Gastrocnemius medialis (tissue), 4 donors: ENCODE measurements at regions not wholly inside any gene's neighbourhood (a gene's known extent, or its start where the extent isn't known, plus 50 kb on each side); places are given as distances from the start of the nearest gene placed in this dataset.

Experiments
- ATAC-seq, 2 donors: fragments of 150-250 bp; one replicate each; pipeline ENCODE4 v1.9.1; 2016
- DNase-seq, 2 donors: peaks; one replicate each; pipeline ENCODE4 v3.0.0-alpha.2; 2019
- H3K27ac ChIP-seq, 4 donors: fragments of 200-600 bp; sonication (generic); 1 replicate in 1 of 4; 2 replicates in 3 of 4; pipeline ENCODE4 v1.5.1; 2016 to 2018; ENCODE audit warnings: mild to moderate bottlenecking in 2 of 4, moderate library complexity in 1 of 4
- H3K27me3 ChIP-seq, 3 donors: fragments of 200-600 bp; sonication (generic) in 2 of 3; 1 replicate in 1 of 3; 2 replicates in 2 of 3; pipeline versions ENCODE4 v1.5.1 to v1.6.0; 2016 to 2019; ENCODE audit warnings: mild to moderate bottlenecking in 1 of 3, moderate library complexity in 1 of 3
- H3K36me3 ChIP-seq, 2 donors: fragments of 200-600 bp; sonication (generic) in 1 of 2; one replicate each; pipeline ENCODE4 v1.5.1; 2017 to 2018
- H3K4me1 ChIP-seq, 2 donors: fragments of 200-600 bp; sonication (generic) in 1 of 2; one replicate each; pipeline ENCODE4 v1.5.1; 2016 to 2017; ENCODE audit warnings: mild to moderate bottlenecking in 2 of 2
- H3K4me3 ChIP-seq, 4 donors: fragments of 200-600 bp; sonication (generic) in 3 of 4; 1 replicate in 1 of 4; 2 replicates in 3 of 4; pipeline ENCODE4 v1.5.1; 2016 to 2019; ENCODE audit warnings: mild to moderate bottlenecking in 2 of 4
- H3K9me3 ChIP-seq, 3 donors: fragments of 200-600 bp; sonication (generic) in 2 of 3; 1 replicate in 1 of 3; 2 replicates in 2 of 3; pipeline ENCODE4 v1.5.1; 2016 to 2019
- POLR2A ChIP-seq, 2 donors: fragments of 450-650 bp; IDR thresholded peaks; one replicate each; pipeline ENCODE4 v1.6.1; 2017; ENCODE audit warnings: antibody characterized with exemption in 2 of 2, mild to moderate bottlenecking in 2 of 2, moderate library complexity in 2 of 2
- in situ Hi-C, 4 donors: fragments of 200-750 bp; cut with MboI; loops; one replicate each; pipeline versions ENCODE4 v1.15.0 to v1.8.0; 2017; ENCODE audit warnings: low sequenced_read_pairs in 4 of 4
- intact Hi-C: fragments of 100-400 bp; cut with DNase I; formaldehyde crosslinking; loops from one replicate; pipeline ENCODE4 v1.15.1; 2023; ENCODE audit warnings: low total_unique reads
- TF ChIP-seq, protein P1 (sequence below), 5 experiments: fragments of 450-650 bp in 3 of 5; fragments of 200-600 bp in 2 of 5; sonication (generic) in 2 of 5; IDR thresholded peaks in 4 of 5; conservative IDR thresholded peaks in 1 of 5; 1 replicate in 4 of 5; 2 replicates in 1 of 5; pipeline ENCODE4 v1.5.1; 2016 to 2019; ENCODE audit warnings: antibody characterized with exemption in 5 of 5, mild to moderate bottlenecking in 3 of 5, moderate library complexity in 3 of 5

DNA sequence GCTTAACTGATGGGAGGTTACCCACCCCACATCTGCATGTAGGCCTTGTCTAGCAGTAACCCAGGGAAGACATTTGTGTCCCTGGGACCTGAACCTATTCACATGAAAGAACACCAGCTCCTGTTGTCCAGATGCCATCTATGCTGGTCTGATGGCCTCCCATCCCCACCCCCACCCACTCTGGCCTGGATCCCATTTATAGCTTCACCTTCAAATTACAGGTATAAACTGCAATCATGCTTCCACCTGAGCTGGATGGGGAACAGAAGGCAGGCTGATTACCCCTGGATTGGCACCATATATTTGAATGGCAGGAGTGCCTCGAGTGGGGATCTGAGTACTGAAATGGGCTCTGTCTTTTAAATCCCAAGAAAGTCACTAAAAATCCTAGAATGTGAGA, 312.7 kb upstream of the USP24 start:
- ATAC-seq (no peak), DNase-seq (no peak)
- Histone ChIP-seq H3K9me3 (no peaks in the 10 kb centered on the region), H3K27ac (no peak overlapping the region), H3K36me3 (no peaks in the 10 kb centered on the region), H3K4me3 (no peak overlapping the region), H3K4me1 (no peaks in the 10 kb centered on the region), H3K27me3 (no peaks in the 10 kb centered on the region)
- in situ Hi-C loops (no loop called here), intact Hi-C loops (no loop called here)
- TF ChIP-seq, protein P1, sequence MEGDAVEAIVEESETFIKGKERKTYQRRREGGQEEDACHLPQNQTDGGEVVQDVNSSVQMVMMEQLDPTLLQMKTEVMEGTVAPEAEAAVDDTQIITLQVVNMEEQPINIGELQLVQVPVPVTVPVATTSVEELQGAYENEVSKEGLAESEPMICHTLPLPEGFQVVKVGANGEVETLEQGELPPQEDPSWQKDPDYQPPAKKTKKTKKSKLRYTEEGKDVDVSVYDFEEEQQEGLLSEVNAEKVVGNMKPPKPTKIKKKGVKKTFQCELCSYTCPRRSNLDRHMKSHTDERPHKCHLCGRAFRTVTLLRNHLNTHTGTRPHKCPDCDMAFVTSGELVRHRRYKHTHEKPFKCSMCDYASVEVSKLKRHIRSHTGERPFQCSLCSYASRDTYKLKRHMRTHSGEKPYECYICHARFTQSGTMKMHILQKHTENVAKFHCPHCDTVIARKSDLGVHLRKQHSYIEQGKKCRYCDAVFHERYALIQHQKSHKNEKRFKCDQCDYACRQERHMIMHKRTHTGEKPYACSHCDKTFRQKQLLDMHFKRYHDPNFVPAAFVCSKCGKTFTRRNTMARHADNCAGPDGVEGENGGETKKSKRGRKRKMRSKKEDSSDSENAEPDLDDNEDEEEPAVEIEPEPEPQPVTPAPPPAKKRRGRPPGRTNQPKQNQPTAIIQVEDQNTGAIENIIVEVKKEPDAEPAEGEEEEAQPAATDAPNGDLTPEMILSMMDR (IDR thresholded peaks at IDR 0.05 in 4 of 5, conservative IDR thresholded peaks at IDR 0.05 in 1 of 5), result no peak
- TF ChIP-seq POLR2A (IDR thresholded peaks at IDR 0.05), result no peak

DNA sequence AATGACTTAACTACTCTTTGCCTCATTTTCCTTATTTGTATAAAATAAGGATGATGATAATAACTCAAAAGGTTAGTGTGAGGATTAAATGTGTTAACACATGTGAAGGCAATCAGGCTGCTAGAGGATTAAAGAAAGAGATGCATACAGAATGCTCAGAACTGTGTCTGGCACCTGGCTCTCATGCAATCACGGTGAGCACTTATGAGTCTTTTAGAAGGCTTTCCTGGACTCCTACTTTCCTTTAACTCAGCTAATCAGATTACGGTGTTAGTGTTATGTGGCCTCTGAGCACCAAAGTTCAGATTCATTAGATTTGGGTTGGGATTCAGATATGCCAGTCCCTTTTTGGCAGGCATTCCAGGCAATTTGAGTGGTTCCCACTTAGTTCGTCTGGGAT, 311.6 kb upstream of the USP24 start:
- Histone ChIP-seq H3K4me1 (no peaks in the 10 kb centered on the region), H3K4me3 (no peak overlapping the region), H3K36me3 (no peaks in the 10 kb centered on the region), H3K27me3 (no peaks in the 10 kb centered on the region), H3K27ac (no peak overlapping the region), H3K9me3 (no peaks in the 10 kb centered on the region)
- intact Hi-C loops, result no loop called here
- ATAC-seq, result no peak
- DNase-seq, result no peak
- TF ChIP-seq, protein P1 (IDR thresholded peaks at IDR 0.05 in 4 of 5, conservative IDR thresholded peaks at IDR 0.05 in 1 of 5), result no peak
- no peak for TF ChIP-seq POLR2A (IDR thresholded peaks at IDR 0.05)
- in situ Hi-C loops, result no loop called here

DNA sequence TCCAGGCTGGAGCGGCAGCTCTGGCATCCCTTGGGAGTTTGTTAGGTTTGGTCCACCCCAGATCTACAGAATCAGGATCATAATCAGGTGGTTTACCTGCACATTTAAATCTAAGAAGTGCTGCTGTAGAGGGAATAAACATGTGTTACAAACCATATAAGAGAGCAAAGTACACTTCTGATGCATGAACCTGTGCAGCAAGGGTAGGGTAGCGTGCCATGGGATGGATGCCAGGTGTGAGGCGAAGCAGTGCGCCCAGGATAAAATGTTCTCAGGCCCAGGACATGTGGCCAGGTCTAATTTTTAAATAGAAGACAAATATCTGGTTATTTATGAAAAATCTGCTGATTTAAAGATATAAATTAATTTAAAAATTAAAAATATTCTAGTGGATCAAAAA, 308.8 kb upstream of the USP24 start:
- H3K4me1 ChIP-seq, result no peaks in the 10 kb centered on the region
- H3K27ac ChIP-seq, result no peak overlapping the region
- H3K9me3 ChIP-seq, result no peaks in the 10 kb centered on the region
- no peaks in the 10 kb centered on the region for H3K27me3 ChIP-seq
- intact Hi-C loops (no loop called here), in situ Hi-C loops (no loop called here)
- DNase-seq (no peak), ATAC-seq (no peak)
- no peaks in the 10 kb centered on the region for H3K36me3 ChIP-seq
- no peak overlapping the region for H3K4me3 ChIP-seq
- no peak for TF ChIP-seq POLR2A (IDR thresholded peaks at IDR 0.05)
- TF ChIP-seq, protein P1 (IDR thresholded peaks at IDR 0.05 in 4 of 5, conservative IDR thresholded peaks at IDR 0.05 in 1 of 5), result no peak

DNA sequence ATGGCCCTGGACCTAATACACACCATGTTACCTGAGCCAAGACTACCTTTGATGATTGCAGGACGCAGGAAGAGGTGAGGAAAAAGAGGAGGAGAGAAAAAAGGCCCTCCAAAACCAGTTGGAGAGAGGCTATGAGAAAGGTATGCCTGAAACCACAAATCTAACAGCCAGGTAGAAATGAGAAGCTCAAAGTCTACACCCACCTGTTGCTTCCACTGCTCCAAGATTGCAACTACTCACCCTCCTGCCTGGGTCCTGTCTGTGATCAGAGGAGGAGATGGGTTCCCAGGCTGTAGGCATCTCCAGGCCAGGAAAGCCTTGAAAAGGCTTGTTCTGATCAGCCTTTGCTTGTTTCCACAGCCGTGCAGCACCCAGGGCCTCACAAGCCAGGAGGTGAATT, 307.8 kb upstream of the USP24 start:
- no peak overlapping the region for H3K27ac ChIP-seq
- H3K4me3 ChIP-seq, result no peak overlapping the region
- intact Hi-C loops, result no loop called here
- in situ Hi-C loops, result no loop called here
- H3K9me3 ChIP-seq, result no peaks in the 10 kb centered on the region
- TF ChIP-seq, protein P1 (IDR thresholded peaks at IDR 0.05 in 4 of 5, conservative IDR thresholded peaks at IDR 0.05 in 1 of 5), result no peak
- TF ChIP-seq POLR2A (IDR thresholded peaks at IDR 0.05), result no peak
- DNase-seq, result no peak
- H3K36me3 ChIP-seq, result no peaks in the 10 kb centered on the region
- ATAC-seq, result no peak
- H3K4me1 ChIP-seq, result no peaks in the 10 kb centered on the region
- H3K27me3 ChIP-seq, result no peaks in the 10 kb centered on the region

DNA sequence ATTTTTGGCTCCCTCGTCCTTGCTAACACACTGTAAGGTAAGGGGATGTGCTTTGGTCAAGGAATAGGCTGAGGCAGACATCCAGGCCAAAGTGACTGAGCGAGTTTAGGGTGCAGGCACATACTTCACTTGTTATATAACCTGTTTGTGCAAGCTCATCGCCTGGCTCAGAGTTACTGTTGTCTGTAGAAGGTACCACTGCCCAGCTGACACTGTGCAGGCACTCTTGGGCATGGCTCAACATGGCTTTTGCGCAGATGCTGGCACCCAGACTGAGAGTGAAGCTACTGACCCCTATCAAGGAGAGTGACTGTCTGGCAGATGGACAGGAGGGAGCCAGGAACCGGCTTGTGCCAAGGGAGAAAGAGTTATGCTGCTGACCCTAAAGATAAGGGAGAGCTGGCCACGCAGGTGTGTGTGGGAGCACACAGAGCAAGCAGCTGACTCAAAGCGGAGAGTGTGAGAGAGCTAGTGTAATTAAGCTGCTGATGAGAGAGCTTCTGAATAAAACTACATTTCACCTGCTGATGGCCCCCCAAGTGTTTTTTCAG, 307.3 kb upstream of the USP24 start:
- Histone ChIP-seq H3K27ac (no peak overlapping the region), H3K27me3 (no peaks in the 10 kb centered on the region), H3K36me3 (no peaks in the 10 kb centered on the region), H3K4me1 (no peaks in the 10 kb centered on the region), H3K9me3 (no peaks in the 10 kb centered on the region), H3K4me3 (no peak overlapping the region)
- TF ChIP-seq POLR2A (IDR thresholded peaks at IDR 0.05), result no peak
- TF ChIP-seq, protein P1 (IDR thresholded peaks at IDR 0.05 in 4 of 5, conservative IDR thresholded peaks at IDR 0.05 in 1 of 5), result no peak
- ATAC-seq (no peak), DNase-seq (no peak)
- intact Hi-C loops, result no loop called here
- in situ Hi-C loops, result no loop called here
